HG03457 (cell line): ENCODE measurements at regions not wholly inside any gene's neighbourhood (a gene's known extent, or its start where the extent isn't known, plus 50 kb on each side); places are given as distances from the start of the nearest gene placed in this dataset.
"Not testable (repeated sequence)": the region's sequence is repeated elsewhere in the genome, so short reads cannot be mapped to it uniquely, and the experiment has no call there.

Experiments
- ATAC-seq: cut with Tn5 transposase; IDR thresholded peaks from one replicate; pipeline ENCODE4 v1.9.1; 2021; ENCODE audit warnings: moderate number of reproducible peaks; ENCODE audit not compliant: unreplicated experiment

DNA sequence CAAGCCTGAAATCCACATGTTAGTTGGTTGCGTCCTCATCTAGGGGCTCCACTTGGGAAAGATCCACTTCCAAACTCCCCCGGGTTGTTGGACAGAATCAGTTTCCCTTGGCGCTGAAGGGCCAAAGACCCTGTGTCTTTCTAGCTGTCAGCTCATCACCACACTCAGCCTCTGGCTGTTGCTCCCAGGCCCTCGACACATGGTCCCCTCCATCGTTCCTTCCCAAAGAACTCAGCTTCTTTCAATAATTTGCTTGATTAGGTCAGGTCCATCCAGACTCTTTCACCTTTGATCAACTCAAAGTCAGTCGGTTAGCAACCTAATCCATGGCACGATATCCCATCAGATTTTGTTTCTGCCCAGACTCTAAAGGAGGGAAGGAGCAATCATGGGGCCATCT, 254.8 kb upstream of the SULF2 start:
- ATAC-seq = no peak

DNA sequence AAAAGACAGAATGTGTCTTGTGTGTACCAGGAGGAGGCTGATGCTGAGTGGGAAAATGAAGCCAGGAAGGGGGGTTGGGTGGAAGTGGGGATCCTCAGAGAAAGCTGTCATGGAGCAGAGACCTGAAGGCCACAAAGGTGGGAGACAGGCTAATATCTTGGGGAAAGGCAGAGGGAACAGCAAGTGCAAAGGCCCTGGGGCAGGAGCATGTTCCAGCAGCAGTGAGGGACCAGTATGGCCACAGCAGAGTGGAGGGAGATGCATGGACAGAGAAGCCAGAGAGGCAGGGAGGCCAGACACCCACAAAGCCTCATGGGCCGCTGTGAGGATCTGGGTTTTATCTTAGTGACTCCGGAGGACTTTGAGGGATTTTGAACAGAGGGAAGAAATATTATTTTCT, 254.2 kb upstream of the SULF2 start:
- no peak for ATAC-seq

DNA sequence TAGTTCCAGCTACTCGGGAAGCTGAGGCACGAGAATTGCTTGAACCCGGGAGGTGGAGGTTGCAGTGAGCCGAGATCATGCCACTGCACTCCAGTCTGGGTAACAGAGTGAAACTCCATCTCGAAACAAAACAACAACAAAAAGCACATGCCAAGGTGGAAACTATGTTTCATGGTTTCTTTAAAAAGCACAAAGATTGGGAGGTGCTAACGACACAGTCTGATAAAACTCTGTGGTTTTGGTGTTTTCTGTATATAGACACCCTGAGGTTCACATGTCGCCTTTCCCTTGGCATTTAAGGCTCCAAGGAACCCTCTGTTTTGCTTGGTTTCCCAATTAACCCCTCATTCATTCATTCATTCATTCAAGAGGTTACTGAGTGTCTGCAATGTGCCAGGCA, 253.4 kb upstream of the SULF2 start:
- ATAC-seq = no peak

DNA sequence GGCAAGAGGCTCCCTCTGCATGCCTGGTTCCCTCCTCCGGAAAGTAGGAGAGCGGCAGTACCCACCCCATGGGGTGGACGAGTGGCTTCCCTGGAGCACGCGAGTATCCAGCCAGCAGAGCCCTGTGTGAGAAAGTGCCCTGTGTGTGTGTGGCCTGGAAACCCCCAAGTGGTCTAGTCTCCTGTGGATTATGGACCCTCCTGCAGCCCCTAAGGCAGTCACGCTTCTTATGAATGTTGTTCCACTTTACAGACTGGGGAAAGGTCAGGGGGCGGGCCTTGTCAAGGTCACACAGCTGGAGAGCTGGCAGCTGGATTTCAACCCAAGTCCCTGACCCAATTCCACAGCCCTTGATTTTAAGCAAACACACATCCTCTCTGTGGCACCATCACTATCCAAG, 252.5 kb upstream of the SULF2 start:
- not testable (repeated sequence) for ATAC-seq

DNA sequence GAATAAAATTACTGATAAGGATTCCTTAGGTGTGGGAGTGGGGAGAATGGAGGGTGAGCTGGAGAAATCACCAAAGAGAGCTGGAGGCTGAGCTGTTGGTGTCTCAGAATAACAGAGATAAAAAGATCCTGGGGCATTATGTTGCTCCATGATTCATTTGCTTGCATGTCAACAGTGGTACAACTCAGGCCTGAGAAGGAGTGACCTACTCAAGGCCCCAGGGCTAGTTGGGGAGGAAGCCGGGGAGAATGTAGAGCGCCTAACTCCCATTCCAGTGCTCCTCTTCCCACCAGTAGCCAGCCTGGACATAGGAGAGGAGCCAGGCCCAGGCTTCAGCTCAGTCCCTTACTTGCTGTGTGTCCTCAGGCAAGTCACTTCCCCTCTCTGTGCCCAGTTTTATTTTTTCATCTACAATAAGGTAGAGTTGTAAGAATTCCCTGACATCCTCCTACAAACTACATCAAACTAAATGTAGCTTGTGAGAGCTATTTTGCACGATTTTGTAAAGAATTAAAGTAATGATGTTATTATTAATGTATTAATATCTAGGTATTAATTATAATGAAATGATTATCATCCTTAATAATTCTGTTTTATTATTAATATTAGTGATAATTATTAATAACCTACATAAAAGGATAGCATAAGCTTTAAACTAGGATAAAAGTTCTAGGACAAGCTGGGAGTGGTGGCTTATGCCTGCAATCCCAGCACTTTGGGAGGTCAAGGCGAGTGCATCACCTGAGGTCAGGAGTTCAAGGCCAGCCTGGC, 250.9 kb upstream of the SULF2 start:
- ATAC-seq = no peak

DNA sequence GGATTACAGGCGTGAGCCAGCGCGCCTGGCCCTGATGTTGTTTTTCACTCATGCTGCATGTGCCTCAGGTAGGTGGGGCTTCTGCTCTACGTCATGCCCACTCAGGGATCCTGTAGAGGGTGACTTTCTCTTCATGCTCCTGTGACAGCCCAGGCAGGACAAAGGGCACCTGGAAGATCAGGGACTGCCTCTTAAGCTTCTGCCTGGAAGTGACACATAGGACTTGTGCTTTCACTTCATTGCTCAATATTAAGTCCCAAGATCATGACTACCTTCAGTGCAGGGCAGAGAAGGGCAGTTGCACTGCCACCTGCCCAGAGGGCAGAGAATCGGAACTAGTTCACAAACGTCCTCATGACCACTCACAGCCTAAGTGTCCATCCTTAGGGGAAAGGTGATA, 249.5 kb upstream of the SULF2 start:
- ATAC-seq = no peak

DNA sequence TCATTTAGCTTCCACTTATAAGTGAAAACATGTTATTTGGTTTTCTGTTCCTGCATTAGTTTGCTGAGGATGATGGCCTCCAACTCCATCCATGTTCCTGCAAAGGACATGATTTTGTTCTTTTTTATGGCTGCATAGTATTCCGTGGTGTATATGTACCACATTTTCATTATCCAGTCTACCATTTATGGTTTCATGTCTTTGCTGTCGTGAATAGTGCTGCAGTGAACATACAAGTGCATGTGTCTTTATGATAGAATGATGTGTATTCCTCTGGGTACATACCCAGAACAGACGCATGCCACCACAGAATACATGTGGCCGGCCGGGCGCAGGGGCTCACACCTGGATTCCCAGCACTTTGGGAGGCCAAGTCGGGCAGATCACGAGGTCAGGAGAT, 247.7 kb upstream of the SULF2 start:
- ATAC-seq = not testable (repeated sequence)

DNA sequence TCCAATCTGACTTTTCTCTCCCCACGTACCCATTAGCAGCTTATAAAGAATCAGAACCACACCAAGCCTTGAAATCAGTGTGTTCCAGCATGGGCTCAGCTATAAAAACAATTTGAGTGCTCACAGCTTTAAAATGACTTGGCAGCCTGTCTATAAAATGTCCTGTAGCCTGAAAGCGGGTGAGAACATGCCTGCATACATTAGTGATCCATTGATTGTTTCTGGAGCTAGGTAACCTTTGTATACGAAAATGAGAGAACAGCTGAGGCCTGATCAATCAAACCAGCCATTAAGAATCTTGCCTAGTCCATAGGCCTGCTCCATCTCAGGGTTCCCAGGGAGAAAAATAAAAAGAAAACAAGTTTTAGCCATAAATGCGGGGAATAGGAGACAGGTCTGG, 245.8 kb upstream of the SULF2 start:
- ATAC-seq = no peak

DNA sequence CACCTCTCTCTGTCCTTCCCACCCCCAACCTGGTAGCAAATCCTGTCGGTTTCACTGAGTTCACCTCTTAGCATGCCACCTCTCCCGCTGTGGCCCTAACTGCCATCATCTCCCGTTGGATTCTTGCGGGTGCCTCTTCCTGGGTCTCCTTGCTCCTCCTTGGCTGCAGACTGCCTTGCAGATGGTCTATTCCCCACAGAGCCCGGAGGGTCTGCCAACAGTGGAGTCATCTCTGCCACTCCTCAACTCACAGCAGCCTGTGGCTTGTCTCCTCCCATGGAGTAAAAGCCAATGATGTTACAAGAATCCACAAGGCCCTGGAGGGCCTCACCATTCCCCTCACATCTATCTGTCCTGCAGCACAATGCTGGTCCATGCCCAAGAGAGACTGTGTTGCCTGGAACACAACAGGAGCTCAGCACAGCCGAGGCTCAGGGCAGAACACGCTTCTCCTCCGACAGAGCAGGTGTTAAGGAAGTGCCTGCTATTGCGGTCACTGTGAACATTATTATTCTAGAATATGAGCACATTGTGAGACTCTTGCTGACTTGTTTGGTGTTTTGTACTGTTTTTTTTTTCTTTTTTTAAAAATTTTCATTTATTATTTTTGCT, 241.8 kb upstream of the SULF2 start:
- ATAC-seq = no peak

DNA sequence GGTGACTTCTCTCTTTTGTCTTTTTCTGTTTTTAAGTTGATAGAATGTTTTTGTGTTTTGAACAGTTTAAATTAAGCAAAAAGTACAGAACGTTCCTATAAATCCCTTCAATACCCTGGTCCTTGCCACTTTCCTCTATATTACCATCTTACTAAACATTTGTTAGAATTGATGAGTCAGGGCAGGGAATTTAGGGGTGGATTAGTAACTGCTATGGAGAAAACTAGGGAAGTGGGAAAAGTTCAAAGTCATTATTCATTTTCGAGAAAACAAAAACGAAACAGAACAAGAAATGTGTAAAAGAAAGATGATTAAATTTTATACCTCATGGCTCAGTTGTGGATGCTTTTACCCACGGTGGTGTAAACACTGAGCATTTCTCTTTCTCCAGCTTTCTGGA, 240.4 kb upstream of the SULF2 start:
- ATAC-seq = no peak

DNA sequence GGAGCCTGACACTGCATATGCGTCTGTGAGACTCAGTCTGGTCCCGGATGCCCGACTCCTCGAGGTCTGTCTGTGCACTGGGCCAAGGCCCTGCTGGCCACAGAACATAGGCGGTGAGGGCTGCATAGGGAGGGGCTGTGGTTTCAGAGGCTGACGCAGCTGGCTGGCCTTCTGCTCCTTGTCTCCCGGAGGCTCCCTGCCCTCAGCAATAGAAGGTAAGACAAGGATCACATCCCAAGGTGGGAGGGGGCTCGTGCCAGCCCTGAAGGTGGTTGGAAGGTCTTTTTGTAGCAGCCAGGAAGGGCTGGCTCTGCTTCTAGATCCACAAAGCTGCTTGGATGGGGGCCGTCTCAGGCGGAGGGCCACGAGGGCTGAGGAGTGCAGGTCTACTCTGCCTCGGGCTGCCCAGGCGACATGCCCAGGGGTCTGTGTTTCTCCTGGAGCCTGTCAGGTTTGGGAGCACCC, 239.8 kb upstream of the SULF2 start:
- ATAC-seq = no peak

DNA sequence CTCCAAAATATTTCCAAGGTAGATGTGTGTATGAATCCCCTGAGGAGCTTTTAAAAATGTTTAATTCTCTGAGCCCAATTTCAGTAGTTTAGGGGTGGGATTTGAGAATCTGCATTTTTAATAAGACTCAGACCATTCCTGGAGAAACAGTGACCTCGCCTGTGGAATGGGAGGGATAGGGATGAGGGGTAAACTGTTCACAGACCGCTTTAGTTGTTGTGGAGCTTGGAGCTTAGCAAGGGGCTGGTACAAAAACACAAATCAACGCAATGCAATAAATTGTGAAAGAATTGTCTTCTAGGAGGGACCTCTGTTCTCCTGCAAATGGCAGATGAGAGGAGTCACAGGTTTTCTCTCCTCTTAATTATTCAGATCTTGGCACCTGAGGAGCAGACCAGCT, 239.3 kb upstream of the SULF2 start:
- ATAC-seq = no peak

DNA sequence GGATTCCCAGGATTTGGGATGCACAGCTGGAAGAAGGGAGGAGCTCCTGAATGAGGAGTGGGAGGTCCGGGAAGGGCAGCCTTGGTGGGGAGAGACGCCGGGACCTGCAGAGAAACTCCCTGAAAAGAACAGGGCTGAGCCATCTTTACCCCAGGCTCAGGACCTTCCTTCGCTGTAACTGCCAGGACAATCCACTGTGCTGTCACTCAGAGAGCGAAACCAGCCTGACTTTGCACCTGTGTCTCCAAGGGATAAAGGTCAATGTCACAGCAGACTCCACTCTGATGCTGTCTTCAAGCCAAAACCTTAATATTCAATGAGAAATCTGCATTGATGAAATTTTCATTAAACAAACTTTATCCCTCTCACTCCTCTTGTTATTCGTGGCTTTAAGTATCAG, 235.4 kb upstream of the SULF2 start:
- not testable (repeated sequence) for ATAC-seq

DNA sequence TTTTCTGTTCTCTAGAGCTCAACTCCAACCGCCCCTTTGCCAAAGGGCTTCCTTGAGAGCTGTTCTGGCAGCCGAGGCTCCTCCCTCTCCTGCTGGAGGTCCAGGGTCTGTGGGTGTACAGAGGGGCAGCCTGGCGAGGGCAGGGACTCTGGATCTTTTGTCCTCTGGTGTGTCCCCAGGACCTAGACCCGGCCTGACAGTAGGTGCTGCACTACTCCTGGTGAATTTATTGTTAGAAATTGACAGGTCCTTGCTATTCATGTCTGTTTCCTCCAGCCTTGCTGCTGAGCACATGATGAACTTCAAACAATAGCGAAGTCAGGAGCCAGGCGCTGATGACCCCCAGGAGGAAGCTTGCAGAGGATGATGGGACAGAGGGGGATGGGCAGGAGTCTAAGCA, 234.7 kb upstream of the SULF2 start:
- no peak for ATAC-seq

DNA sequence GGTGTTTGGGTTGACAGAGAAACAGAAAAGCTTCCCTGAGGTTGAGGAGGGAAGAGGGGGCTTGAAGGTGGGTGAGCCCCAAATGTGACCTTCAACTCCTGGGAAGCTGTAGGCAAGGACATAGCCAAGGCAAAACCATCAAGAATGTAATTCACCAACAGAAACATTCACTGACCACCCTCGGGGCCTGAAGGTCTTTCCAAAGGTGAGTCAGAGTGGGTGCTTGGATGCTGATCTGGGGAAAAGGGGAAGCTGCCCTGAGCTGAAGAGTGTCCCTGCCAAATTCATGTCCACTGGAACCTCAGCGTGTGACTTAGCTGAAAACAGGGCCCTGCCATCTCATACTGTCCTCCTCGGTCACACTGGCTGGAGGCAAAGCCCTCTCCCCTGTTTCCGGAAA, 234.2 kb upstream of the SULF2 start:
- no peak for ATAC-seq

DNA sequence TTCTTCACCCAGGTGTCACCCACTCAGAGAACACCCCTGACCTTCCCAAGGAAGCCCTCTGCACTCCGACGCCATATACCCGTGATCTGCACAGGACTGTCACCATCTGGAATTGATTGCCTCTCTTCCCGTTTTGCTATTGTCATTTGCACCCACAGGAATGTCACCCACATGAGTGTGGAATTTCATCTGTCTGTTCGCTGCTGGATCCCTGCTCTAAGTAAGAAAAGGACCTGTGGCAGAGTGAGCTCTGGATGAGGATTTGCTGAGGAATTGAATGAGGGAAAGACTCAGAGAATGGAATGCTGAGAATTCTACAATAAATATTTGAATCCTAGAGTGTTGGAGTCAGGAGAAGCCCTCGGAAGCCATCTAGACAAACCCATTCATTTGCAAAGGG, 233.6 kb upstream of the SULF2 start:
- not testable (repeated sequence) for ATAC-seq

DNA sequence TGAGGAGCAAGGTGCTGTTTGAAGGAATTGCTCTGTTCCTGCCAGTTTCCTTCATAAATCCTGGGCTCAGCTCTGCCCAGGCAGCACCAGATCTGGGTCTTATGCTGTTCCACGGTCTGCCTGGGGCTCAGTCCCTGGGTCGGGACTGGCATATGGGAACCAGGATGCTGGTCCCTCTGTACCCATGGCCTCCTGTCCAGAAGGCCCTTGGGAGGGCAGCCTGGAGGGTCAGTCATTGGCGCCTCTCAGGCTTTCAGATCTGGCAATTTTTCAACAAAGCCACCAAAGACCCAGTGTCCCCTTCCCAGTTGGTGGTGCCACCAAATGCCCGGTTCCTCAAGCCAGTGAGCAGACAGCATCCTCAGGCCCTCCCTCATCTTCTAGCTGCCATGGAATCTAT, 232.7 kb upstream of the SULF2 start:
- ATAC-seq = no peak

DNA sequence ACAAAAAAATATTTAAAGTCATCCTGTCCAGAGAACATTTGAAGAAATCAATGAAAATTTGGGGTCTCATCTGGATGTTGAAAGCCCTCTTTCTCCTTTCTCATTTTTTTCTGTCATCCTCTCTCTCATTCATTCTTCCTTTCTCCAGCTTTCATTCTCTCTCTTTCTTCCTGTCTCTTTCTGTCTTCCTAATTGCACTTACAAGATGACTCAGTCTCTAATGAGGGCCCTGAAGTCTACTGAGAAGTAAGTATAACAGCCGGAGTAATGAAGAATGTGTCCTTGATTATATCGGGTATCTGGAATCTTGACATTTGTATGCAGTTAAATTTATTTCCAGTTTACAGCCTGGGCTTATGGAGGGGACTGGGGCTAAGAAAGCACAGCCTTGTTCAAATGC, 232.2 kb upstream of the SULF2 start:
- no peak for ATAC-seq

DNA sequence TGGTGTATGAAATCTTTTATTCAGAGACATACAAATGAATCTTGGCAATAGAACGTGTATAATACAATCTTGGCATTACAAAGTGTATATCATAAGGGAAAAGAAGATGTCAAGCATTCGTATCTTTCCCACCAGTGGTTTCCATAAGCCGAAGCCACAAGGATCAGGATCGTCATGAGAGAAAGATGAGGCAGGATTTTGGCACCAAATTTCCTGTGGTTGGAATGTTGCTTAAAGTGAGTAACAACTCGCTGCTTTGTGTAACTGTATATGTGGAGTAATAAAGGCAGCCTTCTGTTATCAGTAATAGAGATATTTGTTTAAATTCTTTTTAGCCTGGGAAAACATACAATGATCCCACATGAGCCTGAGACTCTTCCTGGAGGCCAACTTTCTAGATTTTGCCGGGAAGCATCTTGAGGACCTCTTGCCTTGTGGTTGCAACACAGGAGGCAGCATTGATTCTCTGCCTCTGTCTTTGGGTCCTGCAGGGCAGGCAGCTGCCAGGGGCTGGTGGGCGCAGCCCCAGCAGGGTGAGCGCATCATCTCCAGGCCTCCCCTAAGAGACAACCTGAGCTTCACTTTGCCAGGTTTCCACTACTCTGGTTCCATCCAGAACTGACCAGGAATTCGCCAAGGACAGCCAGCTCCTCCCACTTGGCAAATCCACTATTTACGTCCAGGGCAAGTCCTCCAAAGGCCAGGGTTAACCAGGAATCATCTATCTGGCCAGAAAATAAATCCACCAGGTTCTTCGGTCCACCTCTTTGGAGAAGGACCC, 230.9 kb upstream of the SULF2 start:
- no peak for ATAC-seq

DNA sequence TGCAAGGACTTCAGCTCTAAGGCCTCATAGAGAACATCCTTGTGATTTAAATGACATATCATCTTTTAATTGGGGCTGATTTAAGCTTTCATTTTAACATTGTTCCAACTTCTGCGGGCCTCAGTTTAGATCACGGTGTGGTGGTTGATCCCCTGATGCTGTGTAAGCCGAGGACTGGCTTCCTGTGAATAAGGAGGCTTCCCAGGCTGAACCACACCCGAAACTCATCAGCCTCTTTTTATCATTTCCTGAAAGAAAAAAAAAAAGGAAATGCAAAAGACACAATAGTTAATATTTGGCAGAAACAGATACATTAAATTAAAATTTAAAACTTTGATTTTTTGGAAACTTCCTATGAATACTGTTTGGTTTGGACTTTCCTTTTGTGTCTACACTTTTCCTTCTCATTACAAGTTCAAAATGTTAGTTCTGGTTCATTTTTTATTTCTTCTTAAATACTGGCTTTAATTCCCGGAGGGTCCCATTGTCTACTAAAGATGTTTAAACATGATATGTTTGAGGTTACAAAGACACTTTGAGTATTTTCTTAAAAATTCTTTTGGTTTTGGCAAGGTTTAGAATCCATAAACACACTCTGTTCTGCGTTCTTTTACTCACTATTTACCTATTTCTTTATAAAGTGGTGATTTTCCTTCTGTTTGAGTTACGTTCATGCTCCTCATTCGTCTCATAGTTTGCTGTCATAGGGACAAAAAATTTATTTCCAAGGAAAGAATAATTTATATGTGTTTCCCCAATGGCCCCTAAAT, 230.0 kb upstream of the SULF2 start:
- no peak for ATAC-seq

DNA sequence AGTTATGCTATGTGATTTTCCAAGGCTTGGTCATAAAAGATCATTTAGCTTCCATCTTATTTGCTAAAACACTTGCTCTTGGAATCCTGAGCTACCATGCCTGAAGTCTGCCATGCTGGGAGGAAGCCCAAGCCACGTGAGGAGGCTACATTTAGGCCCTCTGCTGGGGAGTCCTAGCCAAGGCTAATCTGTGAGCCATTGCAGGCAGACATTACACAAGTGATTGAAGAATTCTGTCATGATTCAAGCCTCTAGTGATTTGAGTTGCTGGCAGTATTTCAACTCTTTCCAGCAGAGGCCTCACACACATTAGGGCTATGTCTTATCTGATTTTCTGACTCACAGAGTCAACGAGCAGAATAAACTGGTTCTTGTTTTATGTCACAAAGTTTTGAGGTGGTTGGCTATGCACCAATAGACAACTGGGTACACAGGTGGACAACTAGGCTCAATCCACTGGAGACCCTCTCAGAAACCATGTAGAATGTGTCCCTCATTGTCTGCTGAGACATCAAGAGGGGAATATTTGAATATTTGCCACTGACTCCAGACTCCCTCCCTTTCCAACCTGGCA, 227.2 kb upstream of the SULF2 start:
- ATAC-seq = no peak
